HEK293T (cell line): ENCODE measurements at regions not wholly inside any gene's neighbourhood (a gene's known extent, or its start where the extent isn't known, plus 50 kb on each side); places are given as distances from the start of the nearest gene placed in this dataset.

Experiments
- CTCF ChIA-PET: fragments of 350-600 bp; formaldehyde crosslinking; extraction: SDS; loops from one replicate; lab custom pipeline; 2021; ENCODE audit warnings: antibody characterized with exemption, inconsistent platforms; lab: Yijun Ruan, JAX
- POLR2A ChIA-PET: fragments of 350-600 bp; formaldehyde crosslinking; extraction: SDS; loops from one replicate; lab custom pipeline; 2020; ENCODE audit warnings: antibody characterized with exemption, inconsistent platforms; lab: Yijun Ruan, JAX
- DNase-seq: peaks from one replicate; pipeline ENCODE4 v3.0.0; 2012; ENCODE audit warnings: mixed read lengths; ENCODE audit errors: extremely low spot score
- ARNT ChIP-seq: fragments of 450-650 bp; IDR thresholded peaks from 2 replicates; pipeline ENCODE4 v1.6.1; 2017; ENCODE audit warnings: mild to moderate bottlenecking
- BHLHE40 ChIP-seq: fragments of 450-650 bp; IDR thresholded peaks from 2 replicates; pipeline ENCODE4 v1.6.1; 2016; ENCODE audit warnings: mild to moderate bottlenecking, moderate library complexity, borderline replicate concordance
- CTBP1 ChIP-seq: fragments of 450-650 bp; IDR thresholded peaks from 2 replicates; pipeline ENCODE4 v1.6.1; 2016; ENCODE audit warnings: borderline replicate concordance
- ELF4 ChIP-seq: fragments of 450-650 bp; IDR thresholded peaks from 2 replicates; pipeline ENCODE4 v1.6.1; 2017; ENCODE audit warnings: antibody characterized with exemption
- FOXA1 ChIP-seq: fragments of 450-650 bp; IDR thresholded peaks from 2 replicates; pipeline ENCODE4 v1.6.1; 2016; ENCODE audit warnings: mild to moderate bottlenecking
- FOXK2 ChIP-seq: fragments of 450-650 bp; IDR thresholded peaks from 2 replicates; pipeline ENCODE4 v1.6.1; 2016; ENCODE audit warnings: mild to moderate bottlenecking
- FOXM1 ChIP-seq: fragments of 450-650 bp; IDR thresholded peaks from 2 replicates; pipeline ENCODE4 v1.6.1; 2017; ENCODE audit warnings: mild to moderate bottlenecking, borderline replicate concordance
- HDGF ChIP-seq: fragments of 450-650 bp; IDR thresholded peaks from 2 replicates; pipeline ENCODE4 v1.6.1; 2017; ENCODE audit warnings: antibody characterized with exemption, borderline replicate concordance
- L3MBTL2 ChIP-seq: fragments of 450-650 bp; conservative IDR thresholded peaks from 2 replicates; pipeline ENCODE4 v1.6.1; 2016; ENCODE audit warnings: mild to moderate bottlenecking
- LEF1 ChIP-seq: fragments of 450-650 bp; IDR thresholded peaks from 2 replicates; pipeline ENCODE4 v1.6.1; 2017; ENCODE audit warnings: mild to moderate bottlenecking, borderline replicate concordance
- NFRKB ChIP-seq: fragments of 450-650 bp; IDR thresholded peaks from 2 replicates; pipeline ENCODE4 v1.6.1; 2016; ENCODE audit warnings: mild to moderate bottlenecking, moderate library complexity
- PKNOX1 ChIP-seq: fragments of 450-650 bp; IDR thresholded peaks from 2 replicates; pipeline ENCODE4 v1.6.1; 2016
- SP1 ChIP-seq: fragments of 450-650 bp; IDR thresholded peaks from 2 replicates; pipeline ENCODE4 v1.6.1; 2017
- SUZ12 ChIP-seq: fragments of 450-650 bp; IDR thresholded peaks from 2 replicates; pipeline ENCODE4 v1.6.1; 2016; ENCODE audit warnings: mild to moderate bottlenecking
- TARDBP ChIP-seq: fragments of 450-650 bp; IDR thresholded peaks from 2 replicates; pipeline ENCODE4 v1.6.1; 2016
- ZNF384 ChIP-seq: fragments of 450-650 bp; IDR thresholded peaks from 2 replicates; pipeline ENCODE4 v1.6.1; 2016

GRCh38 chr12:93186131-93186530 is 191.6 kb upstream of the NUDT4 start:
- TF ChIP-seq ARNT: no peak
- no peak for TF ChIP-seq FOXM1
- no peak for TF ChIP-seq FOXK2
- TF ChIP-seq BHLHE40: no peak
- TF ChIP-seq TARDBP: no peak
- TF ChIP-seq FOXA1: no peak
- no peak for TF ChIP-seq LEF1
- TF ChIP-seq SP1: no peak
- no peak for TF ChIP-seq PKNOX1
- no peak for TF ChIP-seq SUZ12
- POLR2A ChIA-PET: interaction anchor here (0.7 kb wide), 1 partner anchor 11 kb away, joined by 3 read pairs; no protein-coding TSS in a partner anchor

GRCh38 chr12:93186621-93187020 is 191.1 kb upstream of the NUDT4 start:
- ChIA-PET POLR2A (interaction anchor here (0.7 kb wide), 1 partner anchor 11 kb away, joined by 3 read pairs; no protein-coding TSS in a partner anchor), CTCF (no interaction called here)
- TF ChIP-seq FOXK2: no peak
- TF ChIP-seq PKNOX1: no peak
- no peak for TF ChIP-seq BHLHE40
- no peak for TF ChIP-seq HDGF
- no peak for TF ChIP-seq ARNT
- TF ChIP-seq SUZ12: no peak
- no peak for TF ChIP-seq CTBP1
- TF ChIP-seq L3MBTL2: no peak
- no peak for TF ChIP-seq FOXM1
- no peak for TF ChIP-seq SP1
- no peak for TF ChIP-seq NFRKB
- TF ChIP-seq TARDBP: no peak
- TF ChIP-seq LEF1: no peak
- TF ChIP-seq FOXA1: no peak
- no peak for TF ChIP-seq ELF4
- no peak for TF ChIP-seq ZNF384
- DNase-seq: no peak

More at GRCh38 chr12:93186131-93186530, 191.6 kb upstream of the NUDT4 start:
- CTCF ChIA-PET: interaction anchor here (0.6 kb wide), 1 partner anchor 89 kb away, joined by 3 read pairs; no protein-coding TSS in a partner anchor
- DNase-seq: no peak

- DNase-seq: no peak
- ChIA-PET POLR2A (no interaction called here), CTCF (no interaction called here)
- TF ChIP-seq CTBP1: no peak
- no peak for TF ChIP-seq FOXM1
These were observed 186.3 kb upstream of the NUDT4 start for GRCh38 chr12:93191423-93191822.

DNA sequence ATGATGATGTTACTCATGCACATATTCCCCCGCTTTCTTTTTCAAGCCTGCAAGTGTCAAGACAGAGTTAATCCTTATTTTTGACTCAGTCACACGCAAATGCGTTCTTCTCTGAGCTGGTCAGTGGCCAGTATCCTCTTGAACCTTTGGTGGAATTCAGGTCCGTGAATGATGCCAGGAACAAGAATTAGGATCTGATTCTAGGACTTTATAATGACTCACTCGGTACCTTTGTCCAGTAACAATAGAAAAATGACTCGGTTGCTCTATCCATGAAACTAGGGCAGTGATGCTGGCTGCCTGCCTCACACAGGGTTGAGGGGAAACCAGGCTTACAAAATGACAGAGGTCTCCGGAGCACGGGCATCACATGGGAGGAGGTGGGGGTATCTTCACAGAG is 185.8 kb upstream of the NUDT4 start:
- POLR2A ChIA-PET: no interaction called here
- no peak for TF ChIP-seq SUZ12
- no peak for TF ChIP-seq ZNF384
- no peak for TF ChIP-seq ELF4
- no peak for TF ChIP-seq PKNOX1
- TF ChIP-seq CTBP1: no peak
- TF ChIP-seq FOXM1: no peak
- TF ChIP-seq HDGF: no peak
- TF ChIP-seq FOXA1: no peak
- no peak for TF ChIP-seq ARNT
- no peak for TF ChIP-seq NFRKB
- no peak for TF ChIP-seq FOXK2
- no peak for TF ChIP-seq SP1
- TF ChIP-seq L3MBTL2: no peak
- no peak for TF ChIP-seq BHLHE40
- no peak for TF ChIP-seq LEF1
- no peak for TF ChIP-seq TARDBP

DNA sequence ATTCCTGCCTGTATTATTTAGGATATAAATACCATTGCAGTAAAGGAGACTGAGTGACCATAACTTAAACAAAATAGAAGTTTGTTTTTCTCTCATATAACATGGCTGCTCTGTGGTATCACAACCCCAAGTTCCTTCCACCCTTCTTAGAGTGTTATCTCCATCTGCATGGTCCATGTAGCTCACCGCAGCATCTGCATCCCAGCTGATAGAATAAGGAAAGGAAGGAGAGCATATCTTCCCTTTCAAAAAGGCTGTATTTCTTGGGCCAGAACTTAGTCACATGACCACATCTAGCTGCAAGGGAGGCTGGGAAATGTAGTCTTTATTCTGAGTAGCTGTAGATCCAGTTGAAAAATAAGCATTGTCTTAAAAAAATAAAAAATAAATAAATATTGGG is 184.8 kb upstream of the NUDT4 start:
- ChIA-PET CTCF (no interaction called here), POLR2A (no interaction called here)
- TF ChIP-seq PKNOX1 (no peak), FOXA1 (no peak), L3MBTL2 (no peak), NFRKB (no peak), LEF1 (no peak), ZNF384 (no peak), BHLHE40 (no peak), TARDBP (no peak), FOXK2 (no peak), ELF4 (no peak), ARNT (no peak), SUZ12 (no peak), CTBP1 (no peak), SP1 (no peak), HDGF (no peak), FOXM1 (no peak)
- DNase-seq: no peak

More for the DNA sequence above, 185.8 kb upstream of the NUDT4 start:
- CTCF ChIA-PET: no interaction called here
- DNase-seq: no peak

- ChIA-PET POLR2A (no interaction called here), CTCF (no interaction called here)
- TF ChIP-seq BHLHE40: no peak
- no peak for TF ChIP-seq ZNF384
- TF ChIP-seq ELF4: no peak
- TF ChIP-seq CTBP1: no peak
- no peak for TF ChIP-seq FOXM1
- no peak for TF ChIP-seq SUZ12
- TF ChIP-seq PKNOX1: no peak
- no peak for TF ChIP-seq SP1
- TF ChIP-seq FOXK2: no peak
- no peak for TF ChIP-seq NFRKB
- TF ChIP-seq L3MBTL2: no peak
- no peak for TF ChIP-seq TARDBP
- TF ChIP-seq LEF1: no peak
- no peak for TF ChIP-seq ARNT
- no peak for TF ChIP-seq HDGF
- TF ChIP-seq FOXA1: no peak
- no peak for DNase-seq
These were observed 182.2 kb upstream of the NUDT4 start for GRCh38 chr12:93195511-93195910.
